Nucleus accumbens (tissue), 56 donors: ENCODE measurements at regions not wholly inside any gene's neighbourhood (a gene's known extent, or its start where the extent isn't known, plus 50 kb on each side); places are given as distances from the start of the nearest gene placed in this dataset.

ENCODE experiments used
- DNase-seq, 56 donors: peaks; one replicate each; lab custom pipeline; 2025; lab: John Stamatoyannopoulos, UW

- DNase-seq, result no peak
Measured at GRCh38 chr4:153075836-153076518, 128.3 kb upstream of the TRIM2 start.

DNA sequence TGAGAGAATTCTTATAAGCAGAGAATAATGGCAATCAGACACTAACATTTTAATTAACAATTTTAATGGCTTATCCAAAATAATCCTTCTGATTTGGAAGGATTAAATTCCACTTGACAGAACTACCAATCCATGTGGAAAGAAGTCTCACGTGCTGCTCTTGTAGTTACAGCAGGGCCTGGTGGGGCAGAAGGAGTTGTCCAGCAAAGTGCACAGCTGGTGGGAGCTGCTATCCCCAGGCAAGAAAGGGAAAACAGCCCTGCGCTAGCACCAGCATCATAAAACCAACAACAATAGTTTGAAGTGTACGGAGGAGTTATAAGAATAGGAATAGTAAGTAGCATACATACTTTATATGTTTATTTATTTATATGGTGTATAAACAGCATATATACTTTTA, 127.4 kb upstream of the TRIM2 start:
- DNase-seq, result no peak

GRCh38 chr4:153079857-153080391, 124.3 kb upstream of the TRIM2 start:
- no peak for DNase-seq

DNA sequence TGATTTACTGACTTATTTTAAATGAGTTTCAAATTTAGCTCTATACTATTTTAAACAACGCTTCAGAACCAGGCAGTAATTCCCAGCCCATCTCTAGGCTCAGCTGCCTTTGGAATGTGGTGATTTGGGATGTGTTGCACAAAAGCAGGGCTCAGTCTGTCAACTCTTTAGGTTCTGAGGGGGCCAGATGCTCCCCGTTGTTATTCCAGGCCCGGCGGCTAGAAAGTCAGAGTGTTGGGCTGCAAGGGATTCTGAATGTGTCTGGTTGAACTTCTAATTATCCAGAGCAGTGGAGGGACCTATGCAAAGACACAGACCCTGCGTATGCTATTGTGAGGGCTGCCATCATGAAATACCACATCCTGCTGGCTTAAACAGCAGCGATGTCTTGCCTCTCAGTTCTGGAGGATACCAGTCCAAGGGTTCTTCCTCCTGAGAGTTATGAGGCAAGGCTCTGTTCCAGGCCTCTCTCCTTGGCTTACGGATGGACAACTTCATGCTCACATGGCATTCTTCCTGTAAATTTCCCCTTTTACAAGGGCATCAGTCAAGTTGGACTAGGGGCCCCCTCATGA, 123.2 kb upstream of the TRIM2 start:
- DNase-seq, result no peak

DNA sequence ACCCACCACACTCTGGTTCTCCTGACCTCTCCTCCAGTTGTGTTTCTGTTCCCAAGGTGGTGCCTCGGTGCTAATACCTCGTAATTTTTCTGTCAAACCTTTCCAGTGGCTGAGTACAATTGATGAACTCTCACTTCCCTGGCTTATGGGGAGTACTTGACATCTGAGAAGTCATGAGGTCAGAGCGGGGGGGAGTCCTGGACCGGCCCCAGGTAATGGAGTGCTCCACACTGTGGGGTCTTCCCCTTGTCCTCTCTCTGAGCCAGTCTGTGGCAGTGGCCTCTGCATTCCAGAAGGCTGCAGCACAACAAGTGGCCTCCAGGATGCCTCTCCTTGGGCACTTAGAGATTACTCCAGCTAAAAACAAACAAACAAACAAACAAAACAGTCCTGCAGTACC, 122.5 kb upstream of the TRIM2 start:
- DNase-seq, result no peak

GRCh38 chr4:153082322-153083301, 121.6 kb upstream of the TRIM2 start:
- no peak for DNase-seq

DNA sequence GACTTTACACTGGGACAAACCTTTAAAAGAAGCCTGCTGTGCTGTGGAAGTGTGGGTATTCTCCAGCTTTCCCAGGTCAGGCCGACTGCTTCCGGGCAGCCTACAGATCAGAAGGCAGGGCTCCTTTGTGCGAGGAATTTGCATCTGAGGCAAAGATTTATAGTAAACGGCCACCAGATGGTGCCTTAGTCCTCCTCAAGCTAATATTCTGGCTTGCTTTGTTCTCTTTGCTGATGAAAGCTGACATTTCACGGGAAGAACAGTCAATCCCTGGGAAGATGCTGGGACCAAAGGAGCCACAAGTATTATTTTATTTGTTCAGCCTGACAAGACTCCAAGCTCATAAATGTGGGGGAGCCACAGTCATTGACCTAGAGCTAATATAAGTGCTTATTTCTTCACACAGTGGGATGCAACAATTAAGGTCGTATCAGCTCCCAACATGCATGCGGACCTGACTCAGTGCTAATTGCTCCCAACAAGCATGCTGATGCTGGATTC, 120.7 kb upstream of the TRIM2 start:
- DNase-seq, result peak in 52 of 56 donors; percentile 6 to 82 (median 62)

GRCh38 chr4:153084224-153084979, 119.8 kb upstream of the TRIM2 start:
- DNase-seq, result peak in 1 of 56 donors; percentile 31

GRCh38 chr4:153084980-153085630, 119.1 kb upstream of the TRIM2 start:
- DNase-seq, result peak in 52 of 56 donors; percentile 14 to 86 (median 60)

DNA sequence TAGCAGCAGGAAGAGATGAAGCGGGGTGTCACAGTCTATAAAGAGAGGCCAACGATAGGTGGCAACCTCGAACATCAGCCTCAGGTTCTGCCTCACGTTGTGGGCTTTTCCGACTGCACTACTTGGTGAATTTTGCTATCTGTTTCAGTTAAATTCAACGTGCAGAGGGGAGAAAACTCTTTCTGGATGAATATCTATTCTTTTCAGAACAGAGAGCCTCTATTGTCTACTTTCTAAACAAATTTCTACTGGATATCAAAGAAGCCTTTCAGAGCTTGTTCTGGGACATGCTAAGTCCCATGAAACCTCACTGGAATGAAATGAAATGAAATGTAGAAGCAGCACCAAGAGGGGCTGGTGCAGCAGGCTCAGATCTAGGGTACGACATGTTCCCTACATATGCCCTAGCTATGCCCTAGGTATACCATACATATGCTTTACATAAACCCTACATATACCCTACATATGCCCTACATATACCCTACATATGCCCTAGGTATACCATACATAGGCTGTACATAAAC, 116.5 kb upstream of the TRIM2 start:
- peak in 18 of 56 donors; percentile 5 to 50 (median 36) for DNase-seq

- DNase-seq, result peak in 26 of 56 donors; percentile 6 to 51 (median 23)
Measured at GRCh38 chr4:153089742-153090141, 114.5 kb upstream of the TRIM2 start.

DNA sequence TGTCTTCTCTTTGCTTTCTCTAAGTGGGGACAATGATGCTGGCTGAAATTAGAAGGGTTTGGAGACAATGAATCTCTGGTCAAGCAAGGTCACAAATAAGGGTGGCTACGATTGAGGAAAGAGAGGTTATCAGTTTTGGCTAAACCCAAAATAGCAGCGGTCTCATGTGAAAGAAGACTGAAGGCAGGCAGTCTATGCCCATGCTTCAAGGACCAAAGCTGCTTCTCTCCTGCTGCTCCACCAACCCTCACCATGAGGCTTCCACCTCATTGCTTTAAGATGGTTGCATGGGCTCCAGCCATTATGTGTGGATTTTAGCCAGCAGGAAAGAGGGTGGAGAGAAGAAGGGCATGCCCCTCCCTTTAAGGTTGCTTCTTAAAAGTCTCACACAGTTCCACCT, 114.1 kb upstream of the TRIM2 start:
- DNase-seq, result no peak

- no peak for DNase-seq
Measured at GRCh38 chr4:153090670-153091385, 113.4 kb upstream of the TRIM2 start.

- no peak for DNase-seq
Measured at GRCh38 chr4:153093396-153093795, 110.8 kb upstream of the TRIM2 start.

GRCh38 chr4:153093802-153094201, 110.4 kb upstream of the TRIM2 start:
- DNase-seq, result no peak

DNA sequence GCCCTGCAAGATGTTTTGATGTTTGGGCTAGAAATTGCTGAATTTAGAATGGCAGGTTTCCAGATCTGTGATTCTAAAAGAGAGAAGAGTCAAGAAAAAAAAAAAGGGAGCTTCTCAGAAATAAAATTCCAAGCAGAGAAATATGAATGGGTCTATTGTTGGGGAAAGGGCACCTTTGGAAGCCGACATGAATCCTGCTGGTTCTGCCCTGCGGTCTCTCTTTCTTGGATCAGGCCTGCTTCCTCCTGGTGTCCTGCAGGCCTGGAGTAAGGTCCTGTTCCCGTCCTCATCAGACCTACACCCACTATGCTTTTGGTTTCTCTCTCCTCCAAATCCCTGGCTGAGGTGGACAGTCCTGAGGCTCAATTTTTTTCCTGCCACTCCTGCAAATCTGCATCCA, 109.8 kb upstream of the TRIM2 start:
- no peak for DNase-seq

GRCh38 chr4:153095448-153096204, 108.6 kb upstream of the TRIM2 start:
- DNase-seq, result no peak

DNA sequence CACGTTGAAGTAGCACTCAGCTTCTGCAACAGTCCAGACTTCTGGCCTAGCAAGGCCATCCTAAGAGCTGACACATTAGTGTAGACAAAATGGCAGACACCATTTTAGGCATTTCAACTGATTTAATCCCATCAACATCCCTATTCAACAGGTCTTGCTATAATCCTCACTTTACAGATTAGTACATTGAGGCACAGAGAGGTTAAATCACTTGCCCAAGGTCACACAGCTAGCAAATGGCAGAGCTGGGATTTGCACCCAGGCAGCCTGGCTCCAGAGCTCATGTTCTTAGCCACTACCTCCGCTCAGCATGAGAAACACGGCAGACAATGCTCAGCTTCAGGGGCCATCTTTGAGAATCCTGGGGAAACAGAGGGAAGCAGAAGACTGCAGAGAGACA, 107.9 kb upstream of the TRIM2 start:
- DNase-seq, result no peak
